ENCODE measurements at regions not wholly inside any gene's neighbourhood (a gene's known extent, or its start where the extent isn't known, plus 50 kb on each side); places are given as distances from the start of the nearest gene placed in this dataset.

GRCh38 chr12:89264837-89265236 is 87.5 kb downstream of the DUSP6 start:
- TF ChIP-seq POLR2A (IDR thresholded peaks at IDR 0.05; ENCODE audit: low read depth, low read length) (no peak), TAF1 (IDR thresholded peaks at IDR 0.05; ENCODE audit: borderline replicate concordance, low read depth, low read length) (no peak), POLR2AphosphoS5 (IDR thresholded peaks at IDR 0.05; ENCODE audit: low read depth, low read length) (no peak)

All from GM12892 (cell line).